DND-41 (cell line): ENCODE measurements at regions not wholly inside any gene's neighbourhood (a gene's known extent, or its start where the extent isn't known, plus 50 kb on each side); places are given as distances from the start of the nearest gene placed in this dataset.

Experiments
- EZH2 ChIP-seq: IDR thresholded peaks from 3 replicates; pipeline ENCODE4 v1.6.1; 2012; ENCODE audit warnings: borderline replicate concordance, low read depth, mild to moderate bottlenecking, moderate library complexity, low read length, inconsistent platforms; ENCODE audit not compliant: severe bottlenecking
- TF ChIP-seq, protein P1 (sequence below): IDR thresholded peaks from 2 replicates; pipeline ENCODE4 v1.5.1; 2012; ENCODE audit warnings: borderline replicate concordance, low read length, moderate library complexity, mild to moderate bottlenecking; ENCODE audit not compliant: poor library complexity, severe bottlenecking; ENCODE audit errors: extremely low read depth

DNA sequence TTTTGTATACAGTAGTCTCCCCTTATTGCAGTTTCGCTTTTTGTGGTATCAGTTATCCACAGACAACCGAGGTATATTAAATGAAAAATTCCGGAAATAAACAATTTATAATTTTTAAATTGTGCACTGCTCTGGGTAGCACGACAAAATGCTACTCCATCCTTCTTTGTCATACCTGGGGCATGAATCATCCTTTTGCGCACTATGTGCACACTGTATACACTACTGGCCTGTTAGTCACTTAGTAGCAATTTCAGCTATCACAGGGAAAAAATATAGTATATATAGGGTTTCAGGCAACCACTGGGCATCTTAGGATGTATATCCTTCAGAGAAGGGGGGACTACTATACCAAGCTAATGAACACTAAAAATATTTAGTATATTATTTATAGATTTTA, 198.8 kb upstream of the FAT4 start:
- TF ChIP-seq, protein P1, sequence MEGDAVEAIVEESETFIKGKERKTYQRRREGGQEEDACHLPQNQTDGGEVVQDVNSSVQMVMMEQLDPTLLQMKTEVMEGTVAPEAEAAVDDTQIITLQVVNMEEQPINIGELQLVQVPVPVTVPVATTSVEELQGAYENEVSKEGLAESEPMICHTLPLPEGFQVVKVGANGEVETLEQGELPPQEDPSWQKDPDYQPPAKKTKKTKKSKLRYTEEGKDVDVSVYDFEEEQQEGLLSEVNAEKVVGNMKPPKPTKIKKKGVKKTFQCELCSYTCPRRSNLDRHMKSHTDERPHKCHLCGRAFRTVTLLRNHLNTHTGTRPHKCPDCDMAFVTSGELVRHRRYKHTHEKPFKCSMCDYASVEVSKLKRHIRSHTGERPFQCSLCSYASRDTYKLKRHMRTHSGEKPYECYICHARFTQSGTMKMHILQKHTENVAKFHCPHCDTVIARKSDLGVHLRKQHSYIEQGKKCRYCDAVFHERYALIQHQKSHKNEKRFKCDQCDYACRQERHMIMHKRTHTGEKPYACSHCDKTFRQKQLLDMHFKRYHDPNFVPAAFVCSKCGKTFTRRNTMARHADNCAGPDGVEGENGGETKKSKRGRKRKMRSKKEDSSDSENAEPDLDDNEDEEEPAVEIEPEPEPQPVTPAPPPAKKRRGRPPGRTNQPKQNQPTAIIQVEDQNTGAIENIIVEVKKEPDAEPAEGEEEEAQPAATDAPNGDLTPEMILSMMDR: no peak
- no peak for TF ChIP-seq EZH2
